DND-41 (cell line): ENCODE measurements at regions not wholly inside any gene's neighbourhood (a gene's known extent, or its start where the extent isn't known, plus 50 kb on each side); places are given as distances from the start of the nearest gene placed in this dataset.

Experiments used
- ATAC-seq: fragments of 200-7000 bp; cut with Tn5 transposase; 3 replicates; pipeline ENCODE4 v1.9.1; 2021; ENCODE audit warnings: low read depth; ENCODE audit not compliant: insufficient read depth
- DNase-seq: peaks from one replicate; pipeline ENCODE4 v3.0.0-alpha.2; 2020
- H2AFZ ChIP-seq: 2 replicates; pipeline ENCODE4 v1.6.0; 2012; ENCODE audit warnings: low read depth, low read length
- H3K27ac ChIP-seq: 2 replicates; pipeline ENCODE4 v1.5.1; 2012; ENCODE audit warnings: low read length, inconsistent platforms
- H3K27me3 ChIP-seq: fragments of 200-600 bp; sonication (generic); 2 replicates; pipeline ENCODE4 v1.6.0; 2012; ENCODE audit warnings: low read length, mild to moderate bottlenecking, inconsistent platforms; ENCODE audit not compliant: insufficient read depth, poor library complexity
- H3K36me3 ChIP-seq: 2 replicates; pipeline ENCODE4 v1.5.1; 2012; ENCODE audit warnings: low read length, inconsistent platforms; ENCODE audit not compliant: insufficient read depth
- H3K4me1 ChIP-seq: 2 replicates; pipeline ENCODE4 v1.5.1; 2012; ENCODE audit warnings: mild to moderate bottlenecking, low read length; ENCODE audit not compliant: insufficient read depth
- H3K4me2 ChIP-seq: 2 replicates; pipeline ENCODE4 v1.6.0; 2012; ENCODE audit warnings: mild to moderate bottlenecking, moderate library complexity, low read length, inconsistent platforms; ENCODE audit not compliant: insufficient read depth
- H3K4me3 ChIP-seq, 2 experiments: fragments of 200-600 bp in 1 of 2; shearing (Covaris generic) in 1 of 2; 2 replicates each; pipeline ENCODE4 v1.5.1; 2012 to 2016; ENCODE audit warnings: inconsistent platforms in 2 of 2, low read length in 2 of 2, mild to moderate bottlenecking in 2 of 2, low read depth in 1 of 2, moderate library complexity in 1 of 2
- H3K79me2 ChIP-seq: 2 replicates; pipeline ENCODE4 v1.6.0; 2012; ENCODE audit warnings: low read length, inconsistent platforms; ENCODE audit not compliant: insufficient read depth
- H3K9ac ChIP-seq: 2 replicates; pipeline ENCODE4 v1.6.0; 2012; ENCODE audit warnings: low read depth, mild to moderate bottlenecking, inconsistent platforms, low read length, moderate library complexity
- H3K9me3 ChIP-seq: 2 replicates; pipeline ENCODE4 v1.5.1; 2012; ENCODE audit warnings: low read length, moderate library complexity, mild to moderate bottlenecking, inconsistent platforms; ENCODE audit not compliant: insufficient read depth, severe bottlenecking
- H4K20me1 ChIP-seq: 2 replicates; pipeline ENCODE4 v1.6.0; 2012; ENCODE audit warnings: low read length; ENCODE audit not compliant: insufficient read depth
- EZH2 ChIP-seq: IDR thresholded peaks from 3 replicates; pipeline ENCODE4 v1.6.1; 2012; ENCODE audit warnings: borderline replicate concordance, low read depth, mild to moderate bottlenecking, moderate library complexity, low read length, inconsistent platforms; ENCODE audit not compliant: severe bottlenecking
- TF ChIP-seq, protein P1 (sequence below): IDR thresholded peaks from 2 replicates; pipeline ENCODE4 v1.5.1; 2012; ENCODE audit warnings: borderline replicate concordance, low read length, moderate library complexity, mild to moderate bottlenecking; ENCODE audit not compliant: poor library complexity, severe bottlenecking; ENCODE audit errors: extremely low read depth

DNA sequence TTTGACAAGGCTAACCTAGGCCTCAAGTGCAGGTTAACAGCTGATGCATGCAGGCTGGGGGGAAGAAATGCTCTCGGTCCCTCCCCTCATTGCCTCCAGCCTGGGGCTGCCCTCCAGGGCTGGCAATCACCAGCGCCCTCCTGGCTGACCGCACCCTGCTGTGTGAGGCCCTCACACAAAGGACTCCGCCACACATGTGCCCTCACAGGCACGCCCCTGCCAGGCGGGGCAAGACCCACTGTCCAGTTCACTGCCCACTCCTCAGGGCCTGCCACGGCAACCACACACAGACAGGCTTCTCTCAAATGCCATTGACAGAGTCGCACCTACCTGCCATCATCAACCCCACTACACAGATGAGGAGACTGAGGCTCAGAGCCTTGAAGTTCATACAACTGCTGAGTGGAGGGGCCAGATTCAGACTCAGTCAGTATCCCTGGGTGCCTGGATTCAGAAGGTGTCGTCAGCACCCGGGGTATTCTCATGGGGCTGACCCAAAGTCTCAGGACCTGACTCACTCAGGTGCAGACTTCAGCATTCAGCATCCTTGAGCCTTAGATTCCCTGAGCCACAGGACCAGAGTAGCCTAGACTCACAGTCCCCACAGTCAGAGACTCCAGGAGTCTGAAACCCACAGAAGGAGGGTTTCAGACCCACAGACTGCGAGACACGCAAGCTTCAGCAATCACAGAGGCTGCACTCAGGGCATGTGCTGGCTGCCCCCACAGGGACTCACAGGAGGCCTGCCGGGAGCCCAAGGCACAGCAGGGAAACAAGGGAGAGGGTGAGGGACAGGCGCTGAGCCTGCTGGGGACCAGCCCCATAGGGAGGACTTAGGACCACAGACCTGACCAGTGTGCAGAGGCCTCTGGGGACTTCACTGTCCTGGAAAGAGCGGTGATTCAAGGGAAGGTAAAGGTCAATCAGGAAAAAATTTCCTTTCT, 458.0 kb downstream of the MATN1 start:
- Histone ChIP-seq H3K4me2 (no peak overlapping the region), H3K79me2 (no peaks in the 10 kb centered on the region), H3K4me1 (no peaks in the 10 kb centered on the region), H4K20me1 (no peaks in the 10 kb centered on the region), H3K9ac (no peak overlapping the region), H3K27ac (no peak overlapping the region), H2AFZ (no peak overlapping the region), H3K27me3 (peaks cover 14% of the 10 kb centered on the region), H3K9me3 (no peaks in the 10 kb centered on the region), H3K4me3 (no peak overlapping the region), H3K36me3 (no peaks in the 10 kb centered on the region)
- ATAC-seq (no peak), DNase-seq (no peak)
- TF ChIP-seq, protein P1, sequence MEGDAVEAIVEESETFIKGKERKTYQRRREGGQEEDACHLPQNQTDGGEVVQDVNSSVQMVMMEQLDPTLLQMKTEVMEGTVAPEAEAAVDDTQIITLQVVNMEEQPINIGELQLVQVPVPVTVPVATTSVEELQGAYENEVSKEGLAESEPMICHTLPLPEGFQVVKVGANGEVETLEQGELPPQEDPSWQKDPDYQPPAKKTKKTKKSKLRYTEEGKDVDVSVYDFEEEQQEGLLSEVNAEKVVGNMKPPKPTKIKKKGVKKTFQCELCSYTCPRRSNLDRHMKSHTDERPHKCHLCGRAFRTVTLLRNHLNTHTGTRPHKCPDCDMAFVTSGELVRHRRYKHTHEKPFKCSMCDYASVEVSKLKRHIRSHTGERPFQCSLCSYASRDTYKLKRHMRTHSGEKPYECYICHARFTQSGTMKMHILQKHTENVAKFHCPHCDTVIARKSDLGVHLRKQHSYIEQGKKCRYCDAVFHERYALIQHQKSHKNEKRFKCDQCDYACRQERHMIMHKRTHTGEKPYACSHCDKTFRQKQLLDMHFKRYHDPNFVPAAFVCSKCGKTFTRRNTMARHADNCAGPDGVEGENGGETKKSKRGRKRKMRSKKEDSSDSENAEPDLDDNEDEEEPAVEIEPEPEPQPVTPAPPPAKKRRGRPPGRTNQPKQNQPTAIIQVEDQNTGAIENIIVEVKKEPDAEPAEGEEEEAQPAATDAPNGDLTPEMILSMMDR = no peak

- H3K4me1 ChIP-seq = no peaks in the 10 kb centered on the region
- H3K9ac ChIP-seq = no peak overlapping the region
- ATAC-seq (no peak), DNase-seq (no peak)
- H3K27ac ChIP-seq = no peak overlapping the region
- no peak overlapping the region for H3K4me3 ChIP-seq
- no peaks in the 10 kb centered on the region for H3K79me2 ChIP-seq
- TF ChIP-seq EZH2 = no peak
- TF ChIP-seq, protein P1 = no peak
- no peak overlapping the region for H3K4me2 ChIP-seq
- no peak overlapping the region for H2AFZ ChIP-seq
- H4K20me1 ChIP-seq = no peaks in the 10 kb centered on the region
- H3K36me3 ChIP-seq = no peaks in the 10 kb centered on the region
- no peaks in the 10 kb centered on the region for H3K9me3 ChIP-seq
- H3K27me3 ChIP-seq = peaks cover 14% of the 10 kb centered on the region
These were observed 458.7 kb downstream of the MATN1 start for GRCh38 chr1:30264672-30265025.

DNA sequence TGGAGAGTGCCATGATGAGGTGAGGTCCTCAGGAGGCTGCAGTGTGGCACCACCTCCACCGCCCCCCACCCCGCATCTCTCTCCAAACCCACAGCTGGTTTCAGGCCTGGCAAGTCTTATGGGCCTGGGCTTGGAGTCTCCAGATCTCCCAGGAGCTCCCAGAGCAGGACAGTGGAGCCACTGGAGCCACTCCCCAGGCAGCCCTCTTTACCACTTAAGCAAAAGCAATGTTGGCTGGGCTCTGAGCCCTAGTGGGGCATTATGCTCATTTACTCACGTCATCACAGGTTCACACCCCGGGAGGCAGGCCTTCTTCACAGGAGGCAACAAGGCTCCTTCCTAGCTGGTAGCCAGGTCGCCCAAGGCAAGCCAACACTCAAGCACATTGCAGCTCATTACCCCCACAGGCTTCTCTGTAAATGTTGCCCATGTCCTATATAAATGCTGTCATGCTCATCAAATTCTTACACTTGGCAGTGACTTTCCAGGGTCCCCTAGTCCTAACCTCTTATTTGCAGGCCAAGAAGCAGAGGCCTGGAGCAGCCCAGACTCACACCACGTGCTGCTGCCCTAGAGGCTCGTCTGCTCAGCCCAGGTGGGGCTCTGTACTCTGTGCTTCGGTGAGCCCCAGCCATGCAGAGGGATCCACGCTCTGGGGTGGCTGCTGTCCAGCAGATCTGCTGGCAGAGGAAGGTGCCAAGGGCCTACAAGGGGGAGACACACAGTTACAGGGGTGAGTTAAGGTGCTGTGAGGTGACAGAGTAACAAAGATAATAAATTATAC, 459.3 kb downstream of the MATN1 start:
- ATAC-seq (no peak), DNase-seq (no peak)
- Histone ChIP-seq H3K4me1 (no peaks in the 10 kb centered on the region), H3K9ac (no peak overlapping the region), H3K36me3 (no peaks in the 10 kb centered on the region), H3K27ac (no peak overlapping the region), H3K4me3 (no peak overlapping the region), H3K27me3 (peaks cover 10% of the 10 kb centered on the region), H3K9me3 (no peaks in the 10 kb centered on the region), H3K79me2 (no peaks in the 10 kb centered on the region), H3K4me2 (no peak overlapping the region), H2AFZ (no peak overlapping the region), H4K20me1 (no peaks in the 10 kb centered on the region)
- no peak for TF ChIP-seq EZH2
- TF ChIP-seq, protein P1 = no peak
